ENCODE measurements at regions not wholly inside any gene's neighbourhood (a gene's known extent, or its start where the extent isn't known, plus 50 kb on each side); places are given as distances from the start of the nearest gene placed in this dataset.

DNA sequence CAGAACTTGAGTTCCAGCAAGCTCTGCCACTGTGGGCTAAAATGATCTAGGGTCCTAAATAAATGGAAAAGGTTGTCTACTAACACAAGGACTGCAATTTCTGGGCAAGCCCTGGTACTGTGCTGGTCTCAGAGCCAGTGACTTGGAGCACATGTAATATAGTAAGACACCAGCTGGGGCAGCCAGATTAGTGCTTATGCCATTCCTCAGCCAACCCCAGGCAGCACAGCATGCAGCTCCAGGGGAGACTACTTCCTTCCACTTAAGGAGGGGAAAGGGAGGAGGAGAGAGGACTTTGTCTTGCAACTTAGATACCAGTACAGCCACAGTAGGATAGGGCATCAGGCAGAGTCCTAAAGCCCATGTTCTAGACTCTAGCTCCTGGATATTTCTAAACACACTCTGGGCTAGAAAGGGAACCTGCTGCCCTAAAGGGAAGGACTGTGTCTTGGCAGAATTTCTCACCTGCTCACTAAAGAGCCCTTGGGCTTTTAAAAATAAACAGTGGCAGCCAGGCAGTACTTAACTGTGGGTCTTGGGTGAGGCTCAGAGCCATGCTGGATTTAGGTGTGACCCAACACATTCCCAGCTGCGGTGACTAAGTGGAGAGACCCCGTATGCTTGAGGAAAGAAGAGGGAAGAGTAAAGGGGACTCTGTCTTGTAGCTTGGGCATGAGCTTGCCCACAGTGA lies 223.7 kb upstream of the BCHE start:
- no peak for DNase-seq (ENCODE audit: unreplicated experiment)
- intact Hi-C loops (cut with micrococcal nuclease) = no loop called here
- Mint-ChIP-seq H3K36me3 (ENCODE audit: insufficient read depth, unreplicated experiment) (no peaks in the 10 kb centered on the region), H3K9me3 (ENCODE audit: unreplicated experiment) (no peaks in the 10 kb centered on the region), H3K4me3 (ENCODE audit: unreplicated experiment) (no peak overlapping the region), H3K27ac (ENCODE audit: low read depth, unreplicated experiment) (no peak overlapping the region), H3K4me1 (ENCODE audit: insufficient read depth, unreplicated experiment) (no peaks in the 10 kb centered on the region), H3K27me3 (ENCODE audit: insufficient read depth, unreplicated experiment) (no peaks in the 10 kb centered on the region)
- TF ChIP-seq, protein P1, sequence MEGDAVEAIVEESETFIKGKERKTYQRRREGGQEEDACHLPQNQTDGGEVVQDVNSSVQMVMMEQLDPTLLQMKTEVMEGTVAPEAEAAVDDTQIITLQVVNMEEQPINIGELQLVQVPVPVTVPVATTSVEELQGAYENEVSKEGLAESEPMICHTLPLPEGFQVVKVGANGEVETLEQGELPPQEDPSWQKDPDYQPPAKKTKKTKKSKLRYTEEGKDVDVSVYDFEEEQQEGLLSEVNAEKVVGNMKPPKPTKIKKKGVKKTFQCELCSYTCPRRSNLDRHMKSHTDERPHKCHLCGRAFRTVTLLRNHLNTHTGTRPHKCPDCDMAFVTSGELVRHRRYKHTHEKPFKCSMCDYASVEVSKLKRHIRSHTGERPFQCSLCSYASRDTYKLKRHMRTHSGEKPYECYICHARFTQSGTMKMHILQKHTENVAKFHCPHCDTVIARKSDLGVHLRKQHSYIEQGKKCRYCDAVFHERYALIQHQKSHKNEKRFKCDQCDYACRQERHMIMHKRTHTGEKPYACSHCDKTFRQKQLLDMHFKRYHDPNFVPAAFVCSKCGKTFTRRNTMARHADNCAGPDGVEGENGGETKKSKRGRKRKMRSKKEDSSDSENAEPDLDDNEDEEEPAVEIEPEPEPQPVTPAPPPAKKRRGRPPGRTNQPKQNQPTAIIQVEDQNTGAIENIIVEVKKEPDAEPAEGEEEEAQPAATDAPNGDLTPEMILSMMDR (IDR thresholded peaks at IDR 0.05; ENCODE audit: unreplicated experiment) = no peak
- ChIA-PET POLR2A (no interaction called here), CTCF (interaction anchor here (1.0 to 1.2 kb wide), 3 partner anchors 85 to 396 kb away, joined by 3 read pairs; no protein-coding TSS in a partner anchor)
- BruUV-seq (replicated peaks) = no TSS peak

DNA sequence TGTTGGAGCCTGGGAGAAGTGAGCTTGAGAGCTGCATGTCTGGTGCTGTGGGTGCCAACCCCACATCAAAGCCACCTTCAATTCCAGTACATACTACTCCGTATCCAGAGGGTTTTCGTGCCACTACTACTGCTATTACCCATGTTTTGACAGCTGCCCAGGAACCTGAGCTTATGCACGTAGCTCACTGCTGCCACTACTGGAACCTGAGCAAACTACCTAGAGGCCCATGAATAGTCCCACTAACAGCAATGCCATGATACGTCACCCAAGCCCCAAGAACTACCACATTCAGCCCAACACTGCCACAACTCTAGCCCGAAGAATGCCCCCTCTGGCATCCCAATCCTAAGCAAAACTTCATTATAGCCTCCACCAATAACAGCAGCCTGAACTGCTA lies 215.2 kb upstream of the BCHE start:
- TF ChIP-seq, protein P1 (IDR thresholded peaks at IDR 0.05; ENCODE audit: unreplicated experiment) = no peak
- intact Hi-C loops (cut with micrococcal nuclease) = no loop called here
- no peaks in the 10 kb centered on the region for H3K4me1 Mint-ChIP-seq (ENCODE audit: insufficient read depth, unreplicated experiment)
- ChIA-PET CTCF (no interaction called here), POLR2A (no interaction called here)
- no peaks in the 10 kb centered on the region for H3K27me3 Mint-ChIP-seq (ENCODE audit: insufficient read depth, unreplicated experiment)
- H3K36me3 Mint-ChIP-seq (ENCODE audit: insufficient read depth, unreplicated experiment) = no peaks in the 10 kb centered on the region
- BruUV-seq (replicated peaks) = no TSS peak
- no peak overlapping the region for H3K4me3 Mint-ChIP-seq (ENCODE audit: unreplicated experiment)
- DNase-seq (ENCODE audit: unreplicated experiment) = no peak
- H3K27ac Mint-ChIP-seq (ENCODE audit: low read depth, unreplicated experiment) = no peak overlapping the region
- H3K9me3 Mint-ChIP-seq (ENCODE audit: unreplicated experiment) = peaks cover 7% of the 10 kb centered on the region

DNA sequence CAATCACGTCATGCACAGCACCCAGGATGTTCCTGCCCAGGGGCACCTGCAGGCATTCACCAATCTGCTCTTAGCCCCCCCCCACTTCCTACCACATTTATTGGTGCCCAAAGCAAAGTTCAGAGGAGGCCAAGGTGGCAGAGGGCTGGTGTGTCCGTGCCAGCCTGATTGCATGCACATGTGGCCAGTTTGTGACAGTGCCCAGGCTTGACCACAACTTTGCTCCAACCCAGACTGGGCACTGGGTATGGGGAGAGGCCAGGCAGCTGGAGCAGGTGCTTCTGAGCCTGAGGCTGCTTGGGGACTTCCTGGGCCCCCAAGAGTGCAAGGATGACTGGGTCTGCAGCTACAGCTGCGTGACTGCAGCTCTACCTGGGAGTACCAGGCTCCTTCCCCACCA lies 192.3 kb upstream of the BCHE start:
- TF ChIP-seq, protein P1 (IDR thresholded peaks at IDR 0.05; ENCODE audit: unreplicated experiment) = no peak
- ChIA-PET CTCF (interaction anchor here (0.6 to 1.1 kb wide), 2 partner anchors 44 to 762 kb away, joined by 3 to 4 read pairs; no protein-coding TSS in a partner anchor), POLR2A (no interaction called here)
- H3K4me3 Mint-ChIP-seq (ENCODE audit: unreplicated experiment) = no peak overlapping the region
- DNase-seq (ENCODE audit: unreplicated experiment) = no peak
- H3K27me3 Mint-ChIP-seq (ENCODE audit: insufficient read depth, unreplicated experiment) = no peaks in the 10 kb centered on the region
- H3K4me1 Mint-ChIP-seq (ENCODE audit: insufficient read depth, unreplicated experiment) = no peaks in the 10 kb centered on the region
- peaks cover 6% of the 10 kb centered on the region for H3K9me3 Mint-ChIP-seq (ENCODE audit: unreplicated experiment)
- no TSS peak for BruUV-seq (replicated peaks)
- no peaks in the 10 kb centered on the region for H3K36me3 Mint-ChIP-seq (ENCODE audit: insufficient read depth, unreplicated experiment)
- H3K27ac Mint-ChIP-seq (ENCODE audit: low read depth, unreplicated experiment) = no peak overlapping the region
- intact Hi-C loops (cut with micrococcal nuclease) = no loop called here

DNA sequence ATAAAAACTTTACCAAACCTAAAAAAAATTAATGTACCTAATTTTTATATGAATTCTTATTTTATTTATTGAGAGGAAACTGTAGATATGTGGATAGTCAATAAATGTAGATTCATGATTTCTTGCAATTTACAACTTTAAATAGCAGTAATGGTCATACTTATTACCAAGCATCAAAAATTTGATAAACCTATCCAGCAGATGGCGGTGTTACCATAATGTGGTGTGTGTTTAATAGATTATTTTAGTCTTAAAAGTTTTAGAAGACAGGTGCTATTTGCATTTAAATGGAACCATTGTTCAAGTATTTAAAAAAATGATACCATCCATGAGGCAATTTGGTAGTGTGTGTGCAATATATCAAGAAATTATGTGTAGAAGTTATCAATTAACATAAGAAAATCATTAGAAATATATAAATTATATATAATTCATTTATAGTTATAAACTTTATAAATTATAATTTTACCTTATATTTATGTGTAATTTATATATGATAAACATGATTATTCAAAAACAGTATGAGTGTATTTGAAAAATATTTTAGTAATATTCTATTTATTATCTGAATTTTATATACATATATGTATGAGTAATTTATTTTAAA lies 176.0 kb upstream of the BCHE start:
- CTCF ChIA-PET = interaction anchor here (0.5 to 2.0 kb wide), 10 partner anchors 15 to 1019 kb away, joined by 3 to 9 read pairs (median 3); no protein-coding TSS in a partner anchor
- DNase-seq (ENCODE audit: unreplicated experiment) = peak; percentile 70
- Mint-ChIP-seq H3K9me3 (ENCODE audit: unreplicated experiment) (peaks cover 5% of the 10 kb centered on the region), H3K27me3 (ENCODE audit: insufficient read depth, unreplicated experiment) (no peaks in the 10 kb centered on the region), H3K36me3 (ENCODE audit: insufficient read depth, unreplicated experiment) (no peaks in the 10 kb centered on the region), H3K27ac (ENCODE audit: low read depth, unreplicated experiment) (no peak overlapping the region), H3K4me1 (ENCODE audit: insufficient read depth, unreplicated experiment) (no peaks in the 10 kb centered on the region), H3K4me3 (ENCODE audit: unreplicated experiment) (no peak overlapping the region)
- BruUV-seq (replicated peaks) = no TSS peak
- TF ChIP-seq, protein P1 (IDR thresholded peaks at IDR 0.05; ENCODE audit: unreplicated experiment) = peak; percentile 53
- POLR2A ChIA-PET = no interaction called here
- intact Hi-C loops (cut with micrococcal nuclease) = loop anchor here (1.0 to 5.0 kb wide), 5 partner anchors 676 to 1338 kb away; no protein-coding TSS in a partner anchor
